GM23338 (cell line): ENCODE measurements at regions not wholly inside any gene's neighbourhood (a gene's known extent, or its start where the extent isn't known, plus 50 kb on each side); places are given as distances from the start of the nearest gene placed in this dataset.

Experiments
- CREB1 ChIP-seq: fragments of 250-450 bp; sonication (Bioruptor Pico); IDR thresholded peaks from 2 replicates; pipeline ENCODE4 v1.5.0; 2020; ENCODE audit warnings: low read depth, mild to moderate bottlenecking, moderate library complexity
- CTCF ChIP-seq, 2 experiments: fragments of 200-600 bp in 1 of 2; sonication (generic) in 1 of 2; conservative IDR thresholded peaks; 2 replicates each; pipeline versions ENCODE4 v1.5.1 to v1.6.1; 2016 to 2017; ENCODE audit warnings: antibody characterized with exemption in 2 of 2, low read depth in 2 of 2, mild to moderate bottlenecking in 2 of 2, moderate library complexity in 1 of 2
- EZH2 ChIP-seq: fragments of 200-600 bp; sonication (generic); IDR thresholded peaks from one replicate; pipeline ENCODE4 v1.8.0; 2017; ENCODE audit warnings: antibody characterized with exemption, mild to moderate bottlenecking, low read depth; ENCODE audit not compliant: unreplicated experiment
- POLR2AphosphoS5 ChIP-seq: IDR thresholded peaks from 2 replicates; pipeline ENCODE4 v1.6.1; 2016; ENCODE audit warnings: antibody characterized with exemption, low read depth
- REST ChIP-seq: IDR thresholded peaks from one replicate; pipeline ENCODE4 v1.6.1; 2018; ENCODE audit warnings: antibody characterized with exemption; ENCODE audit not compliant: unreplicated experiment
- ZNF462 ChIP-seq: fragments of 250-450 bp; sonication (Bioruptor Pico); IDR thresholded peaks from 2 replicates; pipeline ENCODE4 v1.5.0; 2020; ENCODE audit warnings: mild to moderate bottlenecking, moderate library complexity

GRCh38 chr2:122999258-122999657, 1025.8 kb upstream of the CNTNAP5 start:
- no peak for TF ChIP-seq CTCF (conservative IDR thresholded peaks at IDR 0.05; ENCODE audit: low read depth in 2 of 2)
- no peak for TF ChIP-seq REST
- no peak for TF ChIP-seq CREB1
- TF ChIP-seq EZH2 = no peak
- TF ChIP-seq POLR2AphosphoS5 = no peak
- no peak for TF ChIP-seq ZNF462 (CRISPR knock-in tag)
